Pancreas (tissue), 10 donors: ENCODE measurements at regions not wholly inside any gene's neighbourhood (a gene's known extent, or its start where the extent isn't known, plus 50 kb on each side); places are given as distances from the start of the nearest gene placed in this dataset.

Experiments
- ATAC-seq, 4 donors: fragments of 200-7000 bp; cut with Tn5 transposase; one replicate each; pipeline versions ENCODE4 v1.8.0 to v1.9.1; 2020; ENCODE audit warnings: mild to moderate bottlenecking in 4 of 4, moderate library complexity in 4 of 4
- DNase-seq, 6 donors: peaks; one replicate each; pipeline ENCODE4 v3.0.0-alpha.2; 2020
- FAIRE-seq: peaks from 2 replicates; lab custom pipeline; 2012; peaks lifted over from hg19 to GRCh38; lab: Jason Lieb, UNC
- H3K27ac ChIP-seq, 4 donors: fragments of 200-600 bp; sonication (generic); 1 replicate in 3 of 4; 2 replicates in 1 of 4; pipeline versions ENCODE4 v1.5.0 to v1.8.0; 2020
- H3K27me3 ChIP-seq, 4 donors: fragments of 200-600 bp; one replicate each; pipeline ENCODE4 v1.8.0; 2021
- H3K36me3 ChIP-seq, 3 donors: fragments of 200-600 bp; sonication (generic) in 1 of 3; one replicate each; pipeline versions ENCODE4 v1.5.0 to v1.8.0; 2020 to 2021
- H3K4me1 ChIP-seq, 3 donors: fragments of 200-600 bp; one replicate each; pipeline ENCODE4 v1.8.0; 2021
- H3K4me3 ChIP-seq, 4 donors: fragments of 200-600 bp; sonication (generic) in 2 of 4; one replicate each; pipeline versions ENCODE4 v1.5.0 to v1.8.0; 2020 to 2021
- H3K9me3 ChIP-seq, 4 donors: fragments of 200-600 bp; one replicate each; pipeline ENCODE4 v1.8.0; 2021
- CTCF ChIP-seq, 4 donors: fragments of 200-600 bp; sonication (generic) in 3 of 4; IDR thresholded peaks; one replicate each; pipeline versions ENCODE4 v1.5.0 to v1.8.0; 2021; ENCODE audit warnings: antibody characterized with exemption in 4 of 4
- WGBS, 2 donors: extraction: QIAGEN DNeasy Blood & Tissue Kit; methylation state at CpG; one replicate each; pipeline ENCODE4 v1.1.7; 2013; 5-methylcytosine and 5-hydroxymethylcytosine counted together
- intact Hi-C, 3 donors: fragments of 100-400 bp; cut with DNase I; formaldehyde crosslinking; loops; one replicate each; pipeline versions ENCODE4 v1.11.1 to v1.14.2; 2022
- donor health status: healthy with polysubstance abuse.
- donor health status: DM: no; HTN: no; CAD: no; lungs with moderate emphysema.
- donor health status: DM: no; HTN: no; CAD: no.
- donor health status: control.
- donor health status: control.
- donor health status: Bipolar disorder and iron deficiency.
- donor health status: DM: yes; HTN: yes; CAD: no.
- donor health status: DM: no; HTN: no; CAD: no.
- donor health status: DM: no; HTN: no; CAD: no.
- donor health status: DM: yes; HTN: yes; CAD: no.

- WGBS, 2 donors, result 37 to 41% methylated on average over 6 of the region's 6 CpGs
- no peak for TF ChIP-seq CTCF (IDR thresholded peaks at IDR 0.05)
- no peaks in the 10 kb centered on the region for H3K27me3 ChIP-seq
- ATAC-seq (peak in 2 of 4 donors; percentile 11 to 41), FAIRE-seq (no peak), DNase-seq (no peak)
- no peak overlapping the region for H3K4me3 ChIP-seq
- H3K36me3 ChIP-seq, result no peaks in the 10 kb centered on the region
- no peaks in the 10 kb centered on the region for H3K9me3 ChIP-seq
- no peak overlapping the region for H3K27ac ChIP-seq
- intact Hi-C loops, result no loop called here
- no peaks in the 10 kb centered on the region for H3K4me1 ChIP-seq
These were observed 366.2 kb downstream of the TFAP2A start for GRCh38 chr6:10048370-10049297.

GRCh38 chr6:10042280-10042679 is 372.6 kb downstream of the TFAP2A start:
- WGBS, 2 donors, result 43 to 57% methylated on average over 4 of the region's 4 CpGs
- intact Hi-C loops, result no loop called here
- DNase-seq, result no peak
- no peak overlapping the region for H3K27ac ChIP-seq
- no peaks in the 10 kb centered on the region for H3K9me3 ChIP-seq
- H3K4me1 ChIP-seq, result no peaks in the 10 kb centered on the region
- FAIRE-seq, result no peak
- no peak overlapping the region for H3K4me3 ChIP-seq
- H3K36me3 ChIP-seq, result no peaks in the 10 kb centered on the region
- no peak for TF ChIP-seq CTCF (IDR thresholded peaks at IDR 0.05)
- no peaks in the 10 kb centered on the region for H3K27me3 ChIP-seq
- ATAC-seq, result no peak

- no peak for TF ChIP-seq CTCF (IDR thresholded peaks at IDR 0.05)
- FAIRE-seq (no peak), DNase-seq (peak in 2 of 6 donors; percentile 2 to 15), ATAC-seq (peak in 3 of 4 donors; percentile 58 to 66 (median 60))
- H3K36me3 ChIP-seq, result no peaks in the 10 kb centered on the region
- no peaks in the 10 kb centered on the region for H3K9me3 ChIP-seq
- intact Hi-C loops, result no loop called here
- H3K4me1 ChIP-seq, result no peaks in the 10 kb centered on the region
- no peak overlapping the region for H3K27ac ChIP-seq
- no peak overlapping the region for H3K4me3 ChIP-seq
- H3K27me3 ChIP-seq, result no peaks in the 10 kb centered on the region
- WGBS, 2 donors, result 16 to 21% methylated on average over 10 of the region's 10 CpGs
These were observed 381.5 kb downstream of the TFAP2A start for GRCh38 chr6:10033223-10033829.

GRCh38 chr6:10031617-10032016 is 383.3 kb downstream of the TFAP2A start:
- intact Hi-C loops, result no loop called here
- Histone ChIP-seq H3K27me3 (no peaks in the 10 kb centered on the region), H3K36me3 (no peaks in the 10 kb centered on the region), H3K27ac (no peak overlapping the region), H3K4me3 (no peak overlapping the region), H3K9me3 (no peaks in the 10 kb centered on the region), H3K4me1 (no peaks in the 10 kb centered on the region)
- FAIRE-seq (no peak), DNase-seq (no peak), ATAC-seq (no peak)
- 53 to 58% methylated on average over 2 of the region's 2 CpGs for WGBS, 2 donors
- no peak for TF ChIP-seq CTCF (IDR thresholded peaks at IDR 0.05)
